Neural progenitor cell (in vitro differentiated cells): ENCODE measurements at regions not wholly inside any gene's neighbourhood (a gene's known extent, or its start where the extent isn't known, plus 50 kb on each side); places are given as distances from the start of the nearest gene placed in this dataset.
A peak's percentile ranks its signal among the peaks of the same experiment; 100 is the strongest.

Experiments used
- DNase-seq: peaks from one replicate; pipeline ENCODE4 v3.0.0-alpha.2; 2016; ENCODE audit warnings: low spot score
- H2AFZ ChIP-seq: fragments of 200-600 bp; sonication (generic); replicated peaks from 2 replicates; pipeline ENCODE4 v1.6.1; 2016; ENCODE audit warnings: antibody characterized with exemption
- H3F3A ChIP-seq: fragments of 200-600 bp; sonication (generic); 2 replicates; pipeline ENCODE4 v1.6.1; 2016; ENCODE audit warnings: antibody characterized with exemption, low read depth
- H3K27ac ChIP-seq: fragments of 200-600 bp; sonication (generic); 2 replicates; pipeline ENCODE4 v1.5.1; 2016; ENCODE audit warnings: mild to moderate bottlenecking
- H3K27me3 ChIP-seq: fragments of 200-600 bp; sonication (generic); 2 replicates; pipeline ENCODE4 v1.6.1; 2016; ENCODE audit warnings: mild to moderate bottlenecking, moderate library complexity
- H3K36me3 ChIP-seq: fragments of 200-600 bp; sonication (generic); 2 replicates; pipeline ENCODE4 v1.5.1; 2016
- H3K4me1 ChIP-seq: fragments of 200-600 bp; sonication (generic); 2 replicates; pipeline ENCODE4 v1.6.1; 2016; ENCODE audit warnings: mixed run types
- H3K4me2 ChIP-seq: fragments of 200-600 bp; sonication (generic); 2 replicates; pipeline ENCODE4 v1.6.1; 2016
- H3K4me3 ChIP-seq: fragments of 200-600 bp; sonication (generic); 2 replicates; pipeline ENCODE4 v1.5.1; 2016
- H3K79me2 ChIP-seq: fragments of 200-600 bp; sonication (generic); 2 replicates; pipeline ENCODE4 v1.6.1; 2016; ENCODE audit warnings: low read depth
- H3K9ac ChIP-seq: fragments of 200-600 bp; sonication (generic); 2 replicates; pipeline ENCODE4 v1.6.1; 2016
- H3K9me3 ChIP-seq: fragments of 200-600 bp; sonication (generic); 2 replicates; pipeline ENCODE4 v1.5.1; 2016; ENCODE audit warnings: low read depth
- H4K20me1 ChIP-seq: fragments of 200-600 bp; sonication (generic); 2 replicates; pipeline ENCODE4 v1.6.1; 2016; ENCODE audit warnings: low read depth
- H3K27ac Mint-ChIP-seq: 3 replicates; pipeline ENCODE4 v1.8.0; 2021; ENCODE audit warnings: mixed read lengths
- H3K27me3 Mint-ChIP-seq: 2 replicates; pipeline ENCODE4 v1.8.0; 2022; ENCODE audit warnings: low read depth, mild to moderate bottlenecking, inconsistent platforms, moderate library complexity, mixed read lengths; ENCODE audit not compliant: insufficient read depth
- H3K36me3 Mint-ChIP-seq: 3 replicates; pipeline ENCODE4 v1.8.0; 2021; ENCODE audit warnings: mixed read lengths
- H3K4me1 Mint-ChIP-seq: 3 replicates; pipeline ENCODE4 v1.8.0; 2021; ENCODE audit warnings: mixed read lengths
- H3K4me3 Mint-ChIP-seq: 3 replicates; pipeline ENCODE4 v1.8.0; 2021; ENCODE audit warnings: mild to moderate bottlenecking, moderate library complexity, mixed read lengths
- H3K9me3 Mint-ChIP-seq: 3 replicates; pipeline ENCODE4 v1.8.0; 2020; ENCODE audit warnings: mixed read lengths
- CTCF ChIP-seq: fragments of 200-600 bp; sonication (generic); IDR thresholded peaks from 2 replicates; pipeline ENCODE4 v1.5.1; 2017; ENCODE audit warnings: antibody characterized with exemption, mild to moderate bottlenecking
- EZH2 ChIP-seq: fragments of 200-600 bp; sonication (generic); IDR thresholded peaks from 2 replicates; pipeline ENCODE4 v1.6.1; 2017; ENCODE audit warnings: antibody characterized with exemption, mild to moderate bottlenecking, moderate library complexity
- EZH2phosphoT487 ChIP-seq: fragments of 200-600 bp; sonication (generic); IDR thresholded peaks from 2 replicates; pipeline ENCODE4 v1.6.1; 2017; ENCODE audit warnings: antibody characterized with exemption

- Histone ChIP-seq H3F3A (no peaks in the 10 kb centered on the region), H2AFZ (peak overlapping the region; percentile 36), H3K27ac (no peak overlapping the region), H3K79me2 (no peaks in the 10 kb centered on the region), H3K36me3 (no peaks in the 10 kb centered on the region), H3K4me1 (peaks cover 7% of the 10 kb centered on the region), H4K20me1 (no peaks in the 10 kb centered on the region), H3K9ac (no peak overlapping the region), H3K4me3 (no peak overlapping the region), H3K4me2 (no peak overlapping the region), H3K27me3 (peaks cover 9% of the 10 kb centered on the region), H3K9me3 (no peaks in the 10 kb centered on the region)
- no peak for TF ChIP-seq CTCF
- TF ChIP-seq EZH2phosphoT487, result no peak
- no peak for TF ChIP-seq EZH2
- no peak for DNase-seq
- peaks cover 17% of the 10 kb centered on the region for H3K4me1 Mint-ChIP-seq
- peaks cover 3% of the 10 kb centered on the region for H3K9me3 Mint-ChIP-seq
- H3K4me3 Mint-ChIP-seq, result no peak overlapping the region
- H3K27me3 Mint-ChIP-seq, result peaks cover 13% of the 10 kb centered on the region
- H3K36me3 Mint-ChIP-seq, result no peaks in the 10 kb centered on the region
- no peak overlapping the region for H3K27ac Mint-ChIP-seq
These were observed 69.4 kb upstream of the CLMP start for GRCh38 chr11:123264431-123264780.

- H3K36me3 ChIP-seq, result no peaks in the 10 kb centered on the region
- peak; percentile 90 for DNase-seq
- no peaks in the 10 kb centered on the region for H3K4me1 ChIP-seq
- H3K9me3 ChIP-seq, result no peaks in the 10 kb centered on the region
- H3K4me2 ChIP-seq, result peak overlapping the region; percentile 37
- Mint-ChIP-seq H3K27ac (peak overlapping the region; percentile 66), H3K9me3 (peaks cover 23% of the 10 kb centered on the region), H3K4me3 (no peak overlapping the region), H3K36me3 (no peaks in the 10 kb centered on the region), H3K4me1 (peaks cover 17% of the 10 kb centered on the region), H3K27me3 (peaks cover 8% of the 10 kb centered on the region)
- no peaks in the 10 kb centered on the region for H3F3A ChIP-seq
- peak overlapping the region; percentile 95 for H2AFZ ChIP-seq
- no peak overlapping the region for H3K4me3 ChIP-seq
- no peaks in the 10 kb centered on the region for H4K20me1 ChIP-seq
- H3K27ac ChIP-seq, result no peak overlapping the region
- H3K27me3 ChIP-seq, result peaks cover 9% of the 10 kb centered on the region
- H3K79me2 ChIP-seq, result no peaks in the 10 kb centered on the region
- no peak overlapping the region for H3K9ac ChIP-seq
- peak; percentile 95 for TF ChIP-seq CTCF
- TF ChIP-seq EZH2, result no peak
These were observed 66.5 kb upstream of the CLMP start for GRCh38 chr11:123261345-123262106.

GRCh38 chr11:123260511-123261211, 65.6 kb upstream of the CLMP start:
- Histone ChIP-seq H3K4me1 (peaks cover 8% of the 10 kb centered on the region), H3K9me3 (no peaks in the 10 kb centered on the region), H3K36me3 (no peaks in the 10 kb centered on the region), H3F3A (peaks cover 5% of the 10 kb centered on the region), H4K20me1 (no peaks in the 10 kb centered on the region), H3K27me3 (peaks cover 9% of the 10 kb centered on the region), H3K79me2 (no peaks in the 10 kb centered on the region), H3K4me2 (no peak overlapping the region), H2AFZ (peak overlapping the region; percentile 95), H3K4me3 (no peak overlapping the region), H3K27ac (no peak overlapping the region), H3K9ac (no peak overlapping the region)
- peaks cover 12% of the 10 kb centered on the region for H3K27me3 Mint-ChIP-seq
- no peak for DNase-seq
- TF ChIP-seq EZH2, result no peak
- TF ChIP-seq CTCF, result no peak
- no peak for TF ChIP-seq EZH2phosphoT487
- peaks cover 26% of the 10 kb centered on the region for H3K4me1 Mint-ChIP-seq
- no peak overlapping the region for H3K27ac Mint-ChIP-seq
- H3K4me3 Mint-ChIP-seq, result no peak overlapping the region
- peaks cover 23% of the 10 kb centered on the region for H3K9me3 Mint-ChIP-seq
- H3K36me3 Mint-ChIP-seq, result no peaks in the 10 kb centered on the region
